ENCODE measurements at regions not wholly inside any gene's neighbourhood (a gene's known extent, or its start where the extent isn't known, plus 50 kb on each side); places are given as distances from the start of the nearest gene placed in this dataset.

- H3K18ac ChIP-seq (ENCODE audit: low read length), result no peak overlapping the region
- no CpG with 5 or more reads among the region's 1 CpG for WGBS (ENCODE audit: extremely low coverage, insufficient coverage, low lambda C conversion rate)
- H3K27me3 ChIP-seq (ENCODE audit: insufficient read depth, low read length, poor library complexity), result no peaks in the 10 kb centered on the region
- H3K4me1 ChIP-seq (ENCODE audit: control insufficient read depth, low read depth, low read length), result no peaks in the 10 kb centered on the region
- no peak overlapping the region for H3K27ac ChIP-seq (ENCODE audit: low read depth, low read length)
- no peak overlapping the region for H3K4me3 ChIP-seq (ENCODE audit: low read length)
- no peak overlapping the region for H3K23ac ChIP-seq (ENCODE audit: low read length)
- H3K4ac ChIP-seq (ENCODE audit: low read depth, low read length), result no peak overlapping the region
- no peaks in the 10 kb centered on the region for H3K36me3 ChIP-seq (ENCODE audit: control insufficient read depth, insufficient read depth, low read length)
- no peak overlapping the region for H3K4me2 ChIP-seq (ENCODE audit: low read length)
- no peak overlapping the region for H2BK120ac ChIP-seq (ENCODE audit: low read depth, low read length)
- no peak overlapping the region for H3K9ac ChIP-seq (ENCODE audit: low read length)
- H2BK5ac ChIP-seq (ENCODE audit: low read length), result no peak overlapping the region
- no peaks in the 10 kb centered on the region for H3K79me1 ChIP-seq (ENCODE audit: low read length)
- no peak overlapping the region for H4K8ac ChIP-seq (ENCODE audit: low read depth, low read length)
- H3K79me2 ChIP-seq (ENCODE audit: control insufficient read depth, insufficient read depth, low read length), result no peaks in the 10 kb centered on the region
- H2BK15ac ChIP-seq (replicated peaks; ENCODE audit: low read depth), result no peak overlapping the region
- no peak for DNase-seq
- H2AK5ac ChIP-seq (ENCODE audit: low read length), result no peak overlapping the region
- H3K56ac ChIP-seq (ENCODE audit: low read length), result no peak overlapping the region
- H4K5ac ChIP-seq (ENCODE audit: low read length), result no peak overlapping the region
These were observed 579.0 kb upstream of the DPP6 start for GRCh38 chr7:153473185-153473584.

DNA sequence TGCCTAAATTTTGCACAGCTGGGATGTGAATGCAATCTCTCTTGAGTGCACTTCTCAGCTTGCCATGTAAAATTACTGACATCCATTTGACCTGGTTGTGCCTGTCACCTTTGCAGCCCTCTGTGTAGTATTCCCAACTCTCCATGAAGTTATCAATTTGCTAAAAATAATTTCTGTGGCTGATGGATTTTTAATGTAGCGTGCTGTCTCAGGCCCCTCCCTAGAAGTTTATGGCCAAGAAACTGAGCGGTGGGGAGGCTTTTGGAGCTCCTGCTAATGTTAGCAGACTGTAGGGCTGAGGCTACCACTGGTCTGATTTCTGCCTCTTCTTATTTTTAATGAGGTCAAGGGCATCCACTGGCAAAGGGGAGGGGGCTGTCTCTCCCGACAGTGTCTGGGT lies 577.0 kb upstream of the DPP6 start:
- Histone ChIP-seq H2AK5ac (ENCODE audit: low read length) (no peak overlapping the region), H3K4me2 (ENCODE audit: low read length) (no peak overlapping the region), H3K79me2 (ENCODE audit: control insufficient read depth, insufficient read depth, low read length) (no peaks in the 10 kb centered on the region), H4K8ac (ENCODE audit: low read depth, low read length) (no peak overlapping the region), H4K5ac (ENCODE audit: low read length) (no peak overlapping the region), H3K18ac (ENCODE audit: low read length) (no peak overlapping the region), H3K27me3 (ENCODE audit: insufficient read depth, low read length, poor library complexity) (no peaks in the 10 kb centered on the region), H3K9ac (ENCODE audit: low read length) (no peak overlapping the region), H3K79me1 (ENCODE audit: low read length) (no peaks in the 10 kb centered on the region), H2BK15ac (replicated peaks; ENCODE audit: low read depth) (no peak overlapping the region), H3K23ac (ENCODE audit: low read length) (no peak overlapping the region), H3K4me3 (ENCODE audit: low read length) (no peak overlapping the region), H2BK120ac (ENCODE audit: low read depth, low read length) (no peak overlapping the region), H2BK5ac (ENCODE audit: low read length) (no peak overlapping the region), H3K4ac (ENCODE audit: low read depth, low read length) (no peak overlapping the region), H3K27ac (ENCODE audit: low read depth, low read length) (no peak overlapping the region), H3K4me1 (ENCODE audit: control insufficient read depth, low read depth, low read length) (no peaks in the 10 kb centered on the region), H3K56ac (ENCODE audit: low read length) (no peak overlapping the region), H3K36me3 (ENCODE audit: control insufficient read depth, insufficient read depth, low read length) (no peaks in the 10 kb centered on the region)
- no peak for DNase-seq
- WGBS (ENCODE audit: extremely low coverage, insufficient coverage, low lambda C conversion rate), result no CpG with 5 or more reads among the region's 3 CpGs

DNA sequence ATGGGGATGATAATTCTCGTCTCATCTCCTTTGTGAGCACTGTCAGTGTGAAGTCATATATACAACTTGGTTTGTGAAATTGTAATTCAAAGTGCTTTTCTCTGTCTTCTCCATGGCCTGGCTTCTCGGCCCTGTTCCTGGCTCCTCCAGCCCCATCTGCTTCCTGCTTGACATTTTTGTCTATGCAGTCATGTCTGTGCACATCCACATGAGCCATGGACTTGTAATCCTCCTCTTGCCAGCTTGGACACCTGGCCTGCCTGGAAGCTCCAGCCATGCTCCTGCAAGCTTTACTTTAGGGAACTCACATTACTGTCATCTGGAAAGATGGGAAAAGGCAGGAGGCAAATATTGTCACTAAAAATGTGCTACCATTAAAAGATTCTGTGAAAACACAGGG lies 576.0 kb upstream of the DPP6 start:
- H2BK5ac ChIP-seq (ENCODE audit: low read length), result no peak overlapping the region
- H3K18ac ChIP-seq (ENCODE audit: low read length), result no peak overlapping the region
- no peaks in the 10 kb centered on the region for H3K79me2 ChIP-seq (ENCODE audit: control insufficient read depth, insufficient read depth, low read length)
- H3K4me2 ChIP-seq (ENCODE audit: low read length), result no peak overlapping the region
- H3K56ac ChIP-seq (ENCODE audit: low read length), result no peak overlapping the region
- no peaks in the 10 kb centered on the region for H3K79me1 ChIP-seq (ENCODE audit: low read length)
- H3K27ac ChIP-seq (ENCODE audit: low read depth, low read length), result no peak overlapping the region
- H2BK15ac ChIP-seq (replicated peaks; ENCODE audit: low read depth), result no peak overlapping the region
- H3K4ac ChIP-seq (ENCODE audit: low read depth, low read length), result no peak overlapping the region
- no CpG with 5 or more reads among the region's 2 CpGs for WGBS (ENCODE audit: extremely low coverage, insufficient coverage, low lambda C conversion rate)
- H3K36me3 ChIP-seq (ENCODE audit: control insufficient read depth, insufficient read depth, low read length), result no peaks in the 10 kb centered on the region
- H3K27me3 ChIP-seq (ENCODE audit: insufficient read depth, low read length, poor library complexity), result no peaks in the 10 kb centered on the region
- no peak overlapping the region for H3K23ac ChIP-seq (ENCODE audit: low read length)
- H3K4me3 ChIP-seq (ENCODE audit: low read length), result no peak overlapping the region
- no peak for DNase-seq
- no peak overlapping the region for H2AK5ac ChIP-seq (ENCODE audit: low read length)
- no peak overlapping the region for H3K9ac ChIP-seq (ENCODE audit: low read length)
- H3K4me1 ChIP-seq (ENCODE audit: control insufficient read depth, low read depth, low read length), result no peaks in the 10 kb centered on the region
- H4K8ac ChIP-seq (ENCODE audit: low read depth, low read length), result no peak overlapping the region
- no peak overlapping the region for H4K5ac ChIP-seq (ENCODE audit: low read length)
- no peak overlapping the region for H2BK120ac ChIP-seq (ENCODE audit: low read depth, low read length)

- no peaks in the 10 kb centered on the region for H3K4me1 ChIP-seq (ENCODE audit: control insufficient read depth, low read depth, low read length)
- no peaks in the 10 kb centered on the region for H3K27me3 ChIP-seq (ENCODE audit: insufficient read depth, low read length, poor library complexity)
- H3K18ac ChIP-seq (ENCODE audit: low read length), result no peak overlapping the region
- H2BK5ac ChIP-seq (ENCODE audit: low read length), result no peak overlapping the region
- no peak overlapping the region for H3K9ac ChIP-seq (ENCODE audit: low read length)
- no peak overlapping the region for H4K8ac ChIP-seq (ENCODE audit: low read depth, low read length)
- WGBS (ENCODE audit: extremely low coverage, insufficient coverage, low lambda C conversion rate), result no CpG with 5 or more reads among the region's 2 CpGs
- H3K56ac ChIP-seq (ENCODE audit: low read length), result no peak overlapping the region
- H2AK5ac ChIP-seq (ENCODE audit: low read length), result no peak overlapping the region
- no peak overlapping the region for H3K4me2 ChIP-seq (ENCODE audit: low read length)
- H2BK120ac ChIP-seq (ENCODE audit: low read depth, low read length), result no peak overlapping the region
- no peak overlapping the region for H3K27ac ChIP-seq (ENCODE audit: low read depth, low read length)
- no peaks in the 10 kb centered on the region for H3K79me1 ChIP-seq (ENCODE audit: low read length)
- no peak overlapping the region for H4K5ac ChIP-seq (ENCODE audit: low read length)
- no peaks in the 10 kb centered on the region for H3K36me3 ChIP-seq (ENCODE audit: control insufficient read depth, insufficient read depth, low read length)
- no peaks in the 10 kb centered on the region for H3K79me2 ChIP-seq (ENCODE audit: control insufficient read depth, insufficient read depth, low read length)
- H2BK15ac ChIP-seq (replicated peaks; ENCODE audit: low read depth), result no peak overlapping the region
- no peak overlapping the region for H3K4ac ChIP-seq (ENCODE audit: low read depth, low read length)
- no peak overlapping the region for H3K23ac ChIP-seq (ENCODE audit: low read length)
- DNase-seq, result no peak
- H3K4me3 ChIP-seq (ENCODE audit: low read length), result no peak overlapping the region
These were observed 555.9 kb upstream of the DPP6 start for GRCh38 chr7:153496257-153496656.

DNA sequence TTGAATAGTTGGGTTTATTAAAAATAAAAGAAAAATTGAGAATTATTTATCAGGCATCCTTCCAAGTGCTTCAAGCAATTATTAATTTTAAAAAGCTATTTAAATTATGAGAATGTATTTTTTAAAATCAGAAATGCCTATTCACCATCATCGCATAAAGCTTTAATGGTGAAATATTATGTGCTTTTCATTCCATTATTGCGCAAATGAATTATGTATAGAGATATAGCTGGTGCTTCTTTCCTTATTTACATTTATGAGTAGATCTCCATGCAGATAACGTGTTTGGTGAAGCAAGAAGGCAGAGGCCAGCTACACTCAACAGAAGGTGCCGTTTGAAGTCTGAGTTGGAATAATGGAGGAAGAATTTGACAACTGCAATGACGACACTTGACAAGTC lies 549.1 kb upstream of the DPP6 start:
- Histone ChIP-seq H3K27ac (ENCODE audit: low read depth, low read length) (no peak overlapping the region), H4K8ac (ENCODE audit: low read depth, low read length) (no peak overlapping the region), H3K27me3 (ENCODE audit: insufficient read depth, low read length, poor library complexity) (no peaks in the 10 kb centered on the region), H2BK15ac (replicated peaks; ENCODE audit: low read depth) (no peak overlapping the region), H4K5ac (ENCODE audit: low read length) (no peak overlapping the region), H3K4me3 (ENCODE audit: low read length) (no peak overlapping the region), H3K79me1 (ENCODE audit: low read length) (no peaks in the 10 kb centered on the region), H3K23ac (ENCODE audit: low read length) (no peak overlapping the region), H3K4ac (ENCODE audit: low read depth, low read length) (no peak overlapping the region), H3K79me2 (ENCODE audit: control insufficient read depth, insufficient read depth, low read length) (no peaks in the 10 kb centered on the region), H2BK120ac (ENCODE audit: low read depth, low read length) (no peak overlapping the region), H3K18ac (ENCODE audit: low read length) (no peak overlapping the region), H2BK5ac (ENCODE audit: low read length) (no peak overlapping the region), H3K36me3 (ENCODE audit: control insufficient read depth, insufficient read depth, low read length) (no peaks in the 10 kb centered on the region), H3K4me1 (ENCODE audit: control insufficient read depth, low read depth, low read length) (no peaks in the 10 kb centered on the region), H3K4me2 (ENCODE audit: low read length) (no peak overlapping the region), H2AK5ac (ENCODE audit: low read length) (no peak overlapping the region), H3K9ac (ENCODE audit: low read length) (no peak overlapping the region), H3K56ac (ENCODE audit: low read length) (no peak overlapping the region)
- no peak for DNase-seq
- WGBS (ENCODE audit: extremely low coverage, insufficient coverage, low lambda C conversion rate), result no CpG with 5 or more reads among the region's 5 CpGs

DNA sequence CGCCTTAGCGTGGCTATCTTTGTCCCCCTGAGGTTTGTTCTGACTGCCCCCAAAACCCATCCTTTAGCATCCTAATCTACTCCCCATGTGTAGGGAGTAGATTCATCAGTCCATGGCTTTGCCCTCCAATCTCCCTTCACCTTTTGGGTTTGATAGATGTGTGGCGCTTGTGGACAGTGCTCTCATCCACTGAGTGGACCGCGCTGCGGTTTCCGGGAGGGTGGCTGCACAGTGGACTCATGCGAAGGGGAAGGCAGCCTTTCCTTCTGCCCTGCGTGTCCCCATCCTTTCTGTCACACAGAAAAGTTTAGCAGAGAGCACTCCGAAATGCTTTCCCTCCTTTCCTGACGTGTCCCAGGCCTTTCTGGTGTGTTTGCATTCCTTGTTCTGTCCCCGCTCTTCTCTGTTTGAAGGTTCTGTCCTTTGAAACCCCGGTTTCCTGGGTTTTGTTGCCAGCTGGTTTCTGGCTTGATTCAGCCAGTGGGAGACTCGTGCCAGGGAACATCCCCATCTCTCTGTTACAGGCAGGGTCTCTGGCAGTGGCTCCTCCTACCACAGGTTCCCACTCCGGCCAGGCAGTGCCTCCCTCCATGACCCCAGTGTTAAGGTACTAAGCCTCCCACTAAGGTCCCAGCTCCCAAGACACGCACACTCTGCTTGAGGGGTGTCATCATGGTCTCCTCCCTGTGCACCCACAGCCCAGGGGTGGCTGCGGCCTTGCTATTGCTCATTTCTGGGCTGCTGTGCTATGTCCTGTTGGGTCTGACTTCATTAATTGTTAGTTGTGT lies 547.7 kb upstream of the DPP6 start:
- Histone ChIP-seq H3K4me3 (ENCODE audit: low read length) (no peak overlapping the region), H3K23ac (ENCODE audit: low read length) (no peak overlapping the region), H2AK5ac (ENCODE audit: low read length) (no peak overlapping the region), H3K4me1 (ENCODE audit: control insufficient read depth, low read depth, low read length) (no peaks in the 10 kb centered on the region), H3K9ac (ENCODE audit: low read length) (no peak overlapping the region), H2BK120ac (ENCODE audit: low read depth, low read length) (no peak overlapping the region), H3K4me2 (ENCODE audit: low read length) (no peak overlapping the region), H2BK15ac (replicated peaks; ENCODE audit: low read depth) (no peak overlapping the region), H3K36me3 (ENCODE audit: control insufficient read depth, insufficient read depth, low read length) (no peaks in the 10 kb centered on the region), H4K8ac (ENCODE audit: low read depth, low read length) (no peak overlapping the region), H2BK5ac (ENCODE audit: low read length) (no peak overlapping the region), H3K4ac (ENCODE audit: low read depth, low read length) (no peak overlapping the region), H3K18ac (ENCODE audit: low read length) (no peak overlapping the region), H3K79me1 (ENCODE audit: low read length) (no peaks in the 10 kb centered on the region), H3K79me2 (ENCODE audit: control insufficient read depth, insufficient read depth, low read length) (no peaks in the 10 kb centered on the region), H4K5ac (ENCODE audit: low read length) (no peak overlapping the region), H3K27ac (ENCODE audit: low read depth, low read length) (no peak overlapping the region), H3K27me3 (ENCODE audit: insufficient read depth, low read length, poor library complexity) (no peaks in the 10 kb centered on the region), H3K56ac (ENCODE audit: low read length) (no peak overlapping the region)
- WGBS (ENCODE audit: extremely low coverage, insufficient coverage, low lambda C conversion rate), result no CpG with 5 or more reads among the region's 17 CpGs
- DNase-seq, result no peak

Measured in mesendoderm (in vitro differentiated cells).